ENCODE measurements at regions not wholly inside any gene's neighbourhood (a gene's known extent, or its start where the extent isn't known, plus 50 kb on each side); places are given as distances from the start of the nearest gene placed in this dataset.
"Not testable (repeated sequence)": the region's sequence is repeated elsewhere in the genome, so short reads cannot be mapped to it uniquely, and the experiment has no call there.

- H3K4me1 ChIP-seq (ENCODE audit: insufficient read depth); H3K36me3 ChIP-seq (ENCODE audit: insufficient read depth); DNase-seq (ENCODE audit: extremely low spot score); H3K27ac ChIP-seq (ENCODE audit: low read depth); H3K4me3 ChIP-seq (ENCODE audit: low read depth, low read length): not testable (repeated sequence)
- 13% methylated on average over 1 of the region's 8 CpGs for WGBS
Measured at GRCh38 chr16:18190179-18190578, 146.4 kb downstream of the NPIPA8 start.

GRCh38 chr16:18184755-18185154, 151.8 kb downstream of the NPIPA8 start:
- not testable (repeated sequence) for DNase-seq (ENCODE audit: extremely low spot score); H3K27ac ChIP-seq (ENCODE audit: low read depth); H3K4me3 ChIP-seq (ENCODE audit: low read depth, low read length); H3K4me1 ChIP-seq (ENCODE audit: insufficient read depth); H3K36me3 ChIP-seq (ENCODE audit: insufficient read depth)
- WGBS = 89% methylated on average over 8 of the region's 15 CpGs

GRCh38 chr16:18181028-18181427, 155.5 kb downstream of the NPIPA8 start:
- not testable (repeated sequence) for H3K4me1 ChIP-seq (ENCODE audit: insufficient read depth); H3K36me3 ChIP-seq (ENCODE audit: insufficient read depth); H3K4me3 ChIP-seq (ENCODE audit: low read depth, low read length); H3K27ac ChIP-seq (ENCODE audit: low read depth); DNase-seq (ENCODE audit: extremely low spot score)
- 57% methylated on average over 2 of the region's 6 CpGs for WGBS

GRCh38 chr16:18173945-18174497, 162.5 kb downstream of the NPIPA8 start:
- H3K4me3 ChIP-seq (ENCODE audit: low read depth, low read length); H3K4me1 ChIP-seq (ENCODE audit: insufficient read depth); H3K27ac ChIP-seq (ENCODE audit: low read depth); DNase-seq (ENCODE audit: extremely low spot score); H3K36me3 ChIP-seq (ENCODE audit: insufficient read depth): not testable (repeated sequence)
- 61% methylated on average over 2 of the region's 2 CpGs for WGBS

- H3K36me3 ChIP-seq (ENCODE audit: insufficient read depth); H3K27ac ChIP-seq (ENCODE audit: low read depth); H3K4me3 ChIP-seq (ENCODE audit: low read depth, low read length); H3K4me1 ChIP-seq (ENCODE audit: insufficient read depth); DNase-seq (ENCODE audit: extremely low spot score): not testable (repeated sequence)
- 58% methylated on average over 3 of the region's 3 CpGs for WGBS
Measured at GRCh38 chr16:18162293-18162692, 174.2 kb downstream of the NPIPA8 start.

- not testable (repeated sequence) for H3K27ac ChIP-seq (ENCODE audit: low read depth); H3K4me1 ChIP-seq (ENCODE audit: insufficient read depth); H3K4me3 ChIP-seq (ENCODE audit: low read depth, low read length); DNase-seq (ENCODE audit: extremely low spot score); H3K36me3 ChIP-seq (ENCODE audit: insufficient read depth)
- 72% methylated on average over 4 of the region's 4 CpGs for WGBS
Measured at GRCh38 chr16:18161224-18161623, 175.3 kb downstream of the NPIPA8 start.

- WGBS = 51% methylated on average over 1 of the region's 1 CpG
- H3K27ac ChIP-seq (ENCODE audit: low read depth); H3K4me3 ChIP-seq (ENCODE audit: low read depth, low read length); DNase-seq (ENCODE audit: extremely low spot score); H3K36me3 ChIP-seq (ENCODE audit: insufficient read depth); H3K4me1 ChIP-seq (ENCODE audit: insufficient read depth): not testable (repeated sequence)
Measured at GRCh38 chr16:18159185-18159584, 177.4 kb downstream of the NPIPA8 start.

GRCh38 chr16:18157854-18158253, 178.7 kb downstream of the NPIPA8 start:
- not testable (repeated sequence) for DNase-seq (ENCODE audit: extremely low spot score); H3K4me1 ChIP-seq (ENCODE audit: insufficient read depth); H3K27ac ChIP-seq (ENCODE audit: low read depth); H3K36me3 ChIP-seq (ENCODE audit: insufficient read depth); H3K4me3 ChIP-seq (ENCODE audit: low read depth, low read length)
- 91% methylated on average over 1 of the region's 1 CpG for WGBS

- WGBS = 55% methylated on average over 5 of the region's 6 CpGs
- DNase-seq (ENCODE audit: extremely low spot score); H3K36me3 ChIP-seq (ENCODE audit: insufficient read depth); H3K4me3 ChIP-seq (ENCODE audit: low read depth, low read length); H3K27ac ChIP-seq (ENCODE audit: low read depth); H3K4me1 ChIP-seq (ENCODE audit: insufficient read depth): not testable (repeated sequence)
Measured at GRCh38 chr16:18152832-18153231, 183.7 kb downstream of the NPIPA8 start.

GRCh38 chr16:18148132-18148531, 188.4 kb downstream of the NPIPA8 start:
- H3K4me1 ChIP-seq (ENCODE audit: insufficient read depth); H3K27ac ChIP-seq (ENCODE audit: low read depth); H3K4me3 ChIP-seq (ENCODE audit: low read depth, low read length); H3K36me3 ChIP-seq (ENCODE audit: insufficient read depth); DNase-seq (ENCODE audit: extremely low spot score): not testable (repeated sequence)
- WGBS = no CpG with 5 or more reads among the region's 5 CpGs

GRCh38 chr16:18146601-18147142, 189.9 kb downstream of the NPIPA8 start:
- not testable (repeated sequence) for H3K4me3 ChIP-seq (ENCODE audit: low read depth, low read length); DNase-seq (ENCODE audit: extremely low spot score); H3K36me3 ChIP-seq (ENCODE audit: insufficient read depth); H3K27ac ChIP-seq (ENCODE audit: low read depth); H3K4me1 ChIP-seq (ENCODE audit: insufficient read depth)
- WGBS = no CpG with 5 or more reads among the region's 9 CpGs

- 89% methylated on average over 1 of the region's 5 CpGs for WGBS
- H3K27ac ChIP-seq (ENCODE audit: low read depth); DNase-seq (ENCODE audit: extremely low spot score); H3K4me3 ChIP-seq (ENCODE audit: low read depth, low read length); H3K4me1 ChIP-seq (ENCODE audit: insufficient read depth); H3K36me3 ChIP-seq (ENCODE audit: insufficient read depth): not testable (repeated sequence)
Measured at GRCh38 chr16:18142066-18142465, 194.5 kb downstream of the NPIPA8 start.

GRCh38 chr16:18136288-18136687, 200.2 kb downstream of the NPIPA8 start:
- not testable (repeated sequence) for H3K4me1 ChIP-seq (ENCODE audit: insufficient read depth); H3K36me3 ChIP-seq (ENCODE audit: insufficient read depth); H3K27ac ChIP-seq (ENCODE audit: low read depth); H3K4me3 ChIP-seq (ENCODE audit: low read depth, low read length); DNase-seq (ENCODE audit: extremely low spot score)
- WGBS = no CpG with 5 or more reads among the region's 1 CpG

GRCh38 chr16:18135024-18135423, 201.5 kb downstream of the NPIPA8 start:
- H3K4me3 ChIP-seq (ENCODE audit: low read depth, low read length); H3K27ac ChIP-seq (ENCODE audit: low read depth); DNase-seq (ENCODE audit: extremely low spot score); H3K4me1 ChIP-seq (ENCODE audit: insufficient read depth); H3K36me3 ChIP-seq (ENCODE audit: insufficient read depth): not testable (repeated sequence)
- 63% methylated on average over 1 of the region's 4 CpGs for WGBS

- 2% methylated on average over 2 of the region's 6 CpGs for WGBS
- DNase-seq (ENCODE audit: extremely low spot score) = not testable (repeated sequence)
Measured at GRCh38 chr16:18131587-18131986, 204.9 kb downstream of the NPIPA8 start.

More at GRCh38 chr16:18131587-18131986, 204.9 kb downstream of the NPIPA8 start:
- not testable (repeated sequence) for H3K27ac ChIP-seq (ENCODE audit: low read depth); H3K4me3 ChIP-seq (ENCODE audit: low read depth, low read length); H3K4me1 ChIP-seq (ENCODE audit: insufficient read depth); H3K36me3 ChIP-seq (ENCODE audit: insufficient read depth)

Data from urinary bladder (tissue), 3 donors.